Smooth muscle cell (in vitro differentiated cells): ENCODE measurements at regions not wholly inside any gene's neighbourhood (a gene's known extent, or its start where the extent isn't known, plus 50 kb on each side); places are given as distances from the start of the nearest gene placed in this dataset.
"Not testable (repeated sequence)": the region's sequence is repeated elsewhere in the genome, so short reads cannot be mapped to it uniquely, and the experiment has no call there.

Experiments
- DNase-seq: peaks from one replicate; lab custom pipeline; 2025; ENCODE audit not compliant: unreplicated experiment; lab: John Stamatoyannopoulos, UW
- H2AFZ ChIP-seq: fragments of 200-600 bp; sonication (generic); 2 replicates; pipeline ENCODE4 v1.6.0; 2016; ENCODE audit warnings: antibody characterized with exemption, low read depth, mild to moderate bottlenecking
- H3F3A ChIP-seq: fragments of 200-600 bp; sonication (generic); 2 replicates; pipeline ENCODE4 v1.6.0; 2017; ENCODE audit warnings: antibody characterized with exemption, low read depth
- H3K27ac ChIP-seq: fragments of 200-600 bp; sonication (generic); 2 replicates; pipeline ENCODE4 v1.5.1; 2016; ENCODE audit warnings: low read depth, mild to moderate bottlenecking
- H3K27me3 ChIP-seq: fragments of 200-600 bp; sonication (generic); 2 replicates; pipeline ENCODE4 v1.6.1; 2016; ENCODE audit warnings: low read depth, mild to moderate bottlenecking
- H3K36me3 ChIP-seq: fragments of 200-600 bp; sonication (generic); 2 replicates; pipeline ENCODE4 v1.5.1; 2016; ENCODE audit warnings: low read depth
- H3K4me1 ChIP-seq: fragments of 200-600 bp; sonication (generic); 2 replicates; pipeline ENCODE4 v1.5.1; 2016; ENCODE audit warnings: low read depth
- H3K4me2 ChIP-seq: fragments of 200-600 bp; sonication (generic); 2 replicates; pipeline ENCODE4 v1.6.0; 2016; ENCODE audit warnings: mild to moderate bottlenecking
- H3K4me3 ChIP-seq: fragments of 200-600 bp; sonication (generic); 2 replicates; pipeline ENCODE4 v1.5.1; 2016; ENCODE audit warnings: mild to moderate bottlenecking
- H3K79me2 ChIP-seq: fragments of 200-600 bp; sonication (generic); 2 replicates; pipeline ENCODE4 v1.6.0; 2016; ENCODE audit warnings: low read depth, mild to moderate bottlenecking
- H3K9ac ChIP-seq: fragments of 200-600 bp; sonication (generic); 2 replicates; pipeline ENCODE4 v1.6.0; 2016; ENCODE audit warnings: low read depth
- H3K9me3 ChIP-seq: fragments of 200-600 bp; sonication (generic); replicated peaks from 2 replicates; pipeline ENCODE4 v1.5.1; 2016; ENCODE audit warnings: low read depth
- H4K20me1 ChIP-seq: fragments of 200-600 bp; sonication (generic); 2 replicates; pipeline ENCODE4 v1.6.0; 2016; ENCODE audit warnings: low read depth
- WGBS: methylation state at CpG from one replicate; pipeline ENCODE4 v1.1.7; 2016; ENCODE audit warnings: low lambda C conversion rate; 5-methylcytosine and 5-hydroxymethylcytosine counted together
- TF ChIP-seq, protein P1 (sequence below): fragments of 200-600 bp; sonication (generic); IDR thresholded peaks from 2 replicates; pipeline ENCODE4 v1.5.1; 2017; ENCODE audit warnings: borderline replicate concordance, mild to moderate bottlenecking, antibody characterized with exemption; ENCODE audit not compliant: insufficient read depth, poor library complexity, severe bottlenecking

- Histone ChIP-seq H3K4me2 (no peak overlapping the region), H3K79me2 (no peaks in the 10 kb centered on the region)
Observed at GRCh38 chr14:97804056-97804455, 1006.9 kb downstream of the VRK1 start.

GRCh38 chr14:97806891-97807290, 1009.7 kb downstream of the VRK1 start:
- peaks cover 8% of the 10 kb centered on the region for H3K4me1 ChIP-seq
- H3K27me3 ChIP-seq: no peaks in the 10 kb centered on the region
- DNase-seq: no peak
- TF ChIP-seq, protein P1, sequence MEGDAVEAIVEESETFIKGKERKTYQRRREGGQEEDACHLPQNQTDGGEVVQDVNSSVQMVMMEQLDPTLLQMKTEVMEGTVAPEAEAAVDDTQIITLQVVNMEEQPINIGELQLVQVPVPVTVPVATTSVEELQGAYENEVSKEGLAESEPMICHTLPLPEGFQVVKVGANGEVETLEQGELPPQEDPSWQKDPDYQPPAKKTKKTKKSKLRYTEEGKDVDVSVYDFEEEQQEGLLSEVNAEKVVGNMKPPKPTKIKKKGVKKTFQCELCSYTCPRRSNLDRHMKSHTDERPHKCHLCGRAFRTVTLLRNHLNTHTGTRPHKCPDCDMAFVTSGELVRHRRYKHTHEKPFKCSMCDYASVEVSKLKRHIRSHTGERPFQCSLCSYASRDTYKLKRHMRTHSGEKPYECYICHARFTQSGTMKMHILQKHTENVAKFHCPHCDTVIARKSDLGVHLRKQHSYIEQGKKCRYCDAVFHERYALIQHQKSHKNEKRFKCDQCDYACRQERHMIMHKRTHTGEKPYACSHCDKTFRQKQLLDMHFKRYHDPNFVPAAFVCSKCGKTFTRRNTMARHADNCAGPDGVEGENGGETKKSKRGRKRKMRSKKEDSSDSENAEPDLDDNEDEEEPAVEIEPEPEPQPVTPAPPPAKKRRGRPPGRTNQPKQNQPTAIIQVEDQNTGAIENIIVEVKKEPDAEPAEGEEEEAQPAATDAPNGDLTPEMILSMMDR: no peak
- no peak overlapping the region for H3K4me3 ChIP-seq
- no peak overlapping the region for H3K27ac ChIP-seq
- no peak overlapping the region for H3K4me2 ChIP-seq
- no peaks in the 10 kb centered on the region for H4K20me1 ChIP-seq
- H3K36me3 ChIP-seq: no peaks in the 10 kb centered on the region
- H3F3A ChIP-seq: no peaks in the 10 kb centered on the region
- no peak overlapping the region for H2AFZ ChIP-seq
- WGBS: 93% methylated on average over 9 of the region's 9 CpGs
- H3K9ac ChIP-seq: no peak overlapping the region
- H3K79me2 ChIP-seq: no peaks in the 10 kb centered on the region
- no peaks in the 10 kb centered on the region for H3K9me3 ChIP-seq

More at GRCh38 chr14:97804056-97804455, 1006.9 kb downstream of the VRK1 start:
- H2AFZ ChIP-seq: no peak overlapping the region
- no peak for DNase-seq
- H4K20me1 ChIP-seq: no peaks in the 10 kb centered on the region
- no peak overlapping the region for H3K27ac ChIP-seq
- H3K9me3 ChIP-seq: no peaks in the 10 kb centered on the region
- no peaks in the 10 kb centered on the region for H3K27me3 ChIP-seq
- H3K36me3 ChIP-seq: no peaks in the 10 kb centered on the region
- TF ChIP-seq, protein P1: no peak
- no peak overlapping the region for H3K9ac ChIP-seq
- no peak overlapping the region for H3K4me3 ChIP-seq
- no peaks in the 10 kb centered on the region for H3F3A ChIP-seq
- 98% methylated on average over 2 of the region's 2 CpGs for whole genome bisulfite sequencing
- H3K4me1 ChIP-seq: peaks cover 8% of the 10 kb centered on the region

- not testable (repeated sequence) for H4K20me1 ChIP-seq, DNase-seq, H3K9me3 ChIP-seq, H2AFZ ChIP-seq, H3K4me1 ChIP-seq, H3K79me2 ChIP-seq, H3K9ac ChIP-seq, H3K36me3 ChIP-seq, H3K27me3 ChIP-seq, H3K27ac ChIP-seq, H3K4me3 ChIP-seq, H3F3A ChIP-seq, H3K4me2 ChIP-seq
- 97% methylated on average over 4 of the region's 4 CpGs for WGBS
Observed at GRCh38 chr14:97808541-97808940, 1011.4 kb downstream of the VRK1 start.

DNA sequence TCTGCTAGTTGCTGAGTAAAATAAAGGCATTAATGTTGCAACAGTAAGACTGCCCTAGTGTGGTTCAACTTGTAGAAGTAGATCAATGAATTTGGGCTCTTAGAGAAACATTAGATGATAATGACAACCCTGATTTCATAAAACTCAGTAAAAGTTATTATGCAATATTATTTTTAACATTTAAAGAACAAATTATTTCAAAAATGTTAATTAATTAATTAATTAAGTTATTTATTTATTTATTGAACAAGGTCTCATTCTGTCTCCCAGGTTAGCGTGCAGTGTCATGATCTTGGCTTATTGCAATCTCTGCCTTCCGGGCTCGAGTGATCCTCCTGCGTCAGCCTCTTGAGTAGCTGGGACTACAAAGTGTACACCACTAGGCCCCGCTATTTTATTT, 1016.4 kb downstream of the VRK1 start:
- H3K4me2 ChIP-seq: no peak overlapping the region
- no peak for DNase-seq
- no peaks in the 10 kb centered on the region for H3K79me2 ChIP-seq
- TF ChIP-seq, protein P1: no peak
- H3K36me3 ChIP-seq: no peaks in the 10 kb centered on the region
- H3K4me1 ChIP-seq: no peaks in the 10 kb centered on the region
- no peak overlapping the region for H3K4me3 ChIP-seq
- no peaks in the 10 kb centered on the region for H3K9me3 ChIP-seq
- no peak overlapping the region for H2AFZ ChIP-seq
- H3K27ac ChIP-seq: no peak overlapping the region
- no peak overlapping the region for H3K9ac ChIP-seq
- no peaks in the 10 kb centered on the region for H3K27me3 ChIP-seq
- H3F3A ChIP-seq: no peaks in the 10 kb centered on the region
- WGBS: 98% methylated on average over 5 of the region's 5 CpGs
- no peaks in the 10 kb centered on the region for H4K20me1 ChIP-seq
